Keratinocyte (primary cell): ENCODE measurements at regions not wholly inside any gene's neighbourhood (a gene's known extent, or its start where the extent isn't known, plus 50 kb on each side); places are given as distances from the start of the nearest gene placed in this dataset.

Experiments used
- CTCF ChIP-seq, 3 experiments: IDR thresholded peaks in 1 of 3; conservative IDR thresholded peaks in 1 of 3; optimal IDR thresholded peaks in 1 of 3; 2 replicates in 2 of 3; 3 replicates in 1 of 3; pipeline versions ENCODE3 to v1.5.1; 2011; ENCODE audit warnings: low read length in 3 of 3, mild to moderate bottlenecking in 3 of 3, moderate library complexity in 2 of 3, control low read depth in 1 of 3, inconsistent platforms in 1 of 3; ENCODE audit not compliant: insufficient read depth in 2 of 3; ENCODE audit errors: extremely low read depth in 1 of 3
- EZH2 ChIP-seq: IDR thresholded peaks from one replicate; pipeline ENCODE4 v1.6.1; 2012; ENCODE audit warnings: inconsistent platforms, mild to moderate bottlenecking, low read length, moderate library complexity

- TF ChIP-seq CTCF (optimal IDR thresholded peaks at IDR 0.05 in 1 of 3, IDR thresholded peaks at IDR 0.05 in 1 of 3, conservative IDR thresholded peaks at IDR 0.05 in 1 of 3; ENCODE audit: extremely low read depth in 1 of 3, insufficient read depth in 2 of 3, low read length in 3 of 3) = no peak
- no peak for TF ChIP-seq EZH2
These were observed 162.9 kb upstream of the IGF1R start for GRCh38 chr15:98485451-98485850.
